Endometrium (tissue), 2 donors: ENCODE measurements at regions not wholly inside any gene's neighbourhood (a gene's known extent, or its start where the extent isn't known, plus 50 kb on each side); places are given as distances from the start of the nearest gene placed in this dataset.
"Not testable (repeated sequence)": the region's sequence is repeated elsewhere in the genome, so short reads cannot be mapped to it uniquely, and the experiment has no call there.

Experiments
- FAIRE-seq: peaks from 2 replicates; lab custom pipeline; 2012; peaks lifted over from hg19 to GRCh38; lab: Jason Lieb, UNC
- donor health status: control.
- donor health status: control.

DNA sequence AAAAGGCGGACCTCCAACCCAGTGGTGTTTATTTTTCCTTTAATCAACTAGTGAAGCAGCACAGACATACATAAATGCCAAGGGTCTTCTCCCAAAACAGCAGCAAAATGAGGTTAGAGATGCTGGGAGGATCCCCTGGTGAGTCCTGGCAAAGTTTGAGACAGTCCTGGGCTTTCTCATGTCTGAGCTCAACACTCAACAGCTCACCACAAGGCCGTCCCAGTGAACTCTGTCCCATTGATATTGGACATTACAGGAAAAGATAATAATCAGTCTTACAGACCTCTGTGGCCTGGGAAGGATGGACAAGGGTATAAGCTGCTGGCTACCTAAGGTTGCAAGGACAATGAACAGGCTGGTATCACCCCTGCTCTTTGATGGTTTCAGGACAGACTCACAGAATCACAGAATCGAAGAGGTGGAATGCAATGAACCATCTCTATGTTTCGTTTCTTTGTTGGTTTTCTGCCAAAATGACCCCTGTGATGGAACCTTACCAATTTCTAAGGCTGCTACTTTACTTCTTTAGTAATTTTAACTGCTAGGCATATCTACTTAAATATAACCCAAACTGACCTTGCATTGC lies 551.8 kb downstream of the RAB28 start:
- no peak for FAIRE-seq

DNA sequence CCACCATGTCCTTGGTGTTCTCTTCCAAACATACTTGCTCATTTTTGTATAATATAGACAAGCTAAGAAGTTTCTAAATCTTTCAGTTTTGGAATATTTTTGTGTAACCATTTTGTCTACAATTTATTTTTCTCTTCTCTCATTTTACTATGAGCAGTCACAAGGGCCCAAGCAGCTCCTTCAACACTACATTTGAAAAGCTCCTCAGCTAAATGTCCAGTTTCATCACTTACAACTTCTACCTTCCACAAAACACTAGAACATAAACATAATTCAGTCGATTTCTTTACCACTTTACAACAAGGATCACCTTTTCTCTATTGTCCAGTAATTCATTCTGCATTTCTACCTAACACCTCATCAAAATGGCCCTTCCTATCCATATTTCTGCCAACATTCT lies 554.4 kb downstream of the RAB28 start:
- no peak for FAIRE-seq

DNA sequence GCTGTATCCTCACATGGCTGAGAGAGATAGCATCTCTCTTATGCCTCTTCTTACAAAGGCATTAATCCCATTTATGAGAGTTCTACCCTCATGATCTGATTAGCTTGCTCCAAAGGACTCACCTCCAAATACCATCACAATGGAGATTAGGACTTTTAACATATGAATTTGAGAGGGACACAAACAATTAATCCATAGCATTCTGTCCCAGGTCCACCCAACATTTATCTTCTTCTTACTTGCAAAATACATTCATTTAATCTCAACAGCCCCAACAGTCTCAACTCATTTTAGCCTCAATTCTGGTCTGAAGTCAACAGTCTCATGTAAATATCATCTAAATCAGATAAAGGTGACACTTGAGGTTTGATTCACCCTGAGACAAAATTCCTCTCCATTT lies 555.4 kb downstream of the RAB28 start:
- no peak for FAIRE-seq

DNA sequence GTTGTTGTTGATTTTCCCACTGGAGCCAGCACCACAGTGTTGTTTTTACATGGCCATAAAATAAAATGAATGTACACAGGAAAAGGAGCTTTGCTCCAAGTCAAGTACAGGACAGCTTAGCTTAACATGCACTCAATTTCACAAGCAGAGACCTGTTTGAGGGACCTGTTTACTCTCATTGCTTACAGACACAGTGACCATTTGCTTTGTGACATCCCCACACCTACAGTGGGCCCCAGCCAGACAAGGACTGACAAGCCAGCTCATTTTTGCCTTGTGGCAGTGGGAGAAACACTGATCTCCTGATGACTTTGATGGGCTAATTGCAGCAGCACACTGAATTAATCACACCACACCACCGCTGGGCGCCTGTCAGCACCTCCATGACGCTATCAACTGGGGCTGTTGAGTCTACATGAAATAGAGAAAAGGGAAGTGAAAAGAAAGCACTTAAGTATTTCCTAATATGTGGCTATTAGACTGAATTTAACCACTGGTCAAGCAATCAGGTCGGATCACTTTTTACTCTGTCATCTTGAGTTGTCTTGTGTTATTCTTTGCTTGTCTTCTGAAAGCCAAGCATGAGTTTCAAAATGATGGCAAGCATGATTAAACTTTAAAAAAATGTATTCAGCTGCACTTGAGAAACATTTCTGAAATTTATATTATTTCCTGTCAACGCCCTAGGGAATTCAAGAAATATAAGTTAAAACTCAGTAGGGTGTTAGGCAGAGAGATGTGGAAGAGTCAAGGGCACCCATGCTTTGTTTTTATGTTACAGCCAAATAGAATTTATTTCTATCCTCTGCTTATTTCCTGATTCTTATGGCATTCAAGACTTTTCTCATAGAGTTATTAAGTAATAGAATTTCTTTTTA lies 557.7 kb downstream of the RAB28 start:
- FAIRE-seq, result no peak

DNA sequence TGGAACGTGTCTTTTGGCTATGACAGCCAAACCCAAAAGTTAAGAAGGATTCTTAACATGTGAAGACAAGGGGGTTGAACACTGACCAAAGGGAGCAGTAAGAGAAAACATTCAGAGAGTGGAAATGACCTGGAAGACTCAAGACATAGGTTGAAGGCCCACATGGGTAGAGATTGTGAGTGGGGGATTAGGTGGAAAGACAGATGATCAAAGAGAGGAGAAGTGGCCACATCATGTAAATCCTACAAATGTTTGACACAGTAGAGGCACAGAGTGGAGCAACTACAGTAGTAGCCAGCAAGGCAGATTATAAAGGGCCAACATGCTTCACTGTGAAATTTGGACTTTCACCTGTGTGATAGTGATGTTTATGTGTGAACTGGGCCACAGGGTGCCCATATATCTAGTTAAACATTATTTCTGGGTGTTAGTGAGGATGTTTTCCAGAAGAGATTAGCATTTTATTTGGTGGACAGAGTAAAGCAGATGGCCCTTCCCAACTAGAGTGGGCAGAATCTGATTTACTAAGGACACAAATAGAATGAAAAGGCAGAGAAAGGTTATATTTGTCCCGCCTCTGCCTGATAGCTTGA lies 559.3 kb downstream of the RAB28 start:
- FAIRE-seq, result no peak

DNA sequence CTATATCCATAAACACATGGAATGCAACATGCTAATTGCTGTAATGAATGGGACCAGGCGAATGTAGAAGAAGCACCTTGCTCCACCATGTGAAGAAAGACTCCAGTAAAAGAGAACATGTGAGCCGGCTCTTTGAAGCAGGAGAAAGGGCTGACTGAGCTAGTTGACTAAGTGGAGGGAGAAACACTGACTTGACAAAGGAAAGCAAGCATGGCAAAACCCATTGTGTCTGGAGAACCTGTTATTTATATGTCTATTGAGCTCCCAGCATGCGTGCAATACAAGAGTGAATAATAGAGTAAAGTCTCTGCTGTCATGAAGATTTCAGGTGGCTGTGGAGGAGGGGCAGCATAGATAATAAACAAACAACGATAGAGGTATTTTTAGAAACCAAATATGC lies 559.9 kb downstream of the RAB28 start:
- FAIRE-seq, result no peak

DNA sequence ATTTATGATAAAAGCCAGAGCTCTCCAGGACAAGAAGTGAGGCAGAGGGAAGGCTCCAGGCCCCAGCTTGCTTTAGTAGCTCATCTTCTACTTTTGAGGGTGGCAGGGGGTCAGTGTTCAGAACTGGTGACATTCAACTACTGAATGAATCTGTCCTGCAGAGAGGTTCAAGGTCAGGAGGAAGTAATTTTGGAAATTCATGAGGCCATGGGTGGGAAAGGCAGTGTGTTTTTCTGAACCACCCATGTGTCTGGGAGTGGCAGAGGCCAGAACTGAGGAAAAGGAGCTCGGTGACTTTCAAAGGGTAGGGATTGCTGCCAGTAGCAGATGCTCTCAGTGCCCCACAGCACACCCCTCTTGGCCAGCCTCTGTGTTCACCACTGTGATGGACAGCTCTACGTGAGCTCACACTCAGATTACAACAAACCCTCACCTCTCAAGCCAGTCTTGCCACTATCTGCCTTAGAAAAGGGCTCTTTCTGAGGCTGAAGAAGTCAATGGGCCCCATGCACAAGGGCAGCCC lies 571.2 kb downstream of the RAB28 start:
- no peak for FAIRE-seq

DNA sequence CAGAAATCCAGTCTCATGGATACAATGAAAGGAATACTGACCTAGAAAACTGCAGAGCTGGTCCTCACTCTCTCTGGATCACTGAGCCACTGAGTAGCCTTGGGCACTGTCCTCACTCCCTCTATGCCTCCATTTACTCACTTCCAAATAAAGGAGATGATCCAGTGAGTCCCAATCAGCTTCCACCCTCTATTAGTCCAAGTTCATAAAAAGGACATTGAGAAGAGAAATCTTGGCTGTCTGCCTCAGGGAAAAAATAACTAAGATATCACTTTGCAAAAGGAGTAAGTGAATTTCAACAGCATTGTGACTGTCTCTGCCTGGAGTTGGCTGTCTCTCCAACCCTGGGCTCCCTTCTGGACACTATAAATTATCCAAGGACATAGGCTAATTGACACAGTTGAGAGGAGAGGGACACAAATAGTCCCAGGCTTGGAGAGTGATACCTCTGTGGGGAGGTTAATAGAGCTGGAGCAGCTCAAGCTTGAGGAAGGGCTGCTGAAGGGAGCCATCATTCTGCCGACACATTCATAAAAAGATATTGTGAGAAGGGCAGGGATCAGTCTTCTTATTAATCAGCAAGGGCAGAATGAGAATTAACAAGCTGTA lies 572.3 kb downstream of the RAB28 start:
- FAIRE-seq, result no peak

DNA sequence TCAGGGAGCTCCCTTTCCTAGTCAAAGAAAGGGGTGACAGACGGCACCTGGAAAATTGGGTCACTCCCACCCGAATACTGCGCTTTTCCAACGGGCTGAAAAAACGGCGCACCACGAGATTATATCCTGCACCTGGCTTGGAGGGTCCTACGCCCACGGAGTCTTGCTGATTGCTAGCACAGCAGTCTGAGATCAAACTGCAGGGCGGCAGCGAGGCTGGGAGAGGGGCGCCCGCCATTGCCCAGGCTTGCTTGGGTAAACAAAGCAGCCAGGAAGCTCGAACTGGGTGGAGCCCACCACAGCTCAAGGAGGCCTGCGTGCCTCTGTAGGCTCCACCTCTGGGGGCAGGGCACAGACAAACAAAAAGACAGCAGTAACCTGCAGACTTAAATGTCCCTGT lies 580.5 kb downstream of the RAB28 start:
- not testable (repeated sequence) for FAIRE-seq

DNA sequence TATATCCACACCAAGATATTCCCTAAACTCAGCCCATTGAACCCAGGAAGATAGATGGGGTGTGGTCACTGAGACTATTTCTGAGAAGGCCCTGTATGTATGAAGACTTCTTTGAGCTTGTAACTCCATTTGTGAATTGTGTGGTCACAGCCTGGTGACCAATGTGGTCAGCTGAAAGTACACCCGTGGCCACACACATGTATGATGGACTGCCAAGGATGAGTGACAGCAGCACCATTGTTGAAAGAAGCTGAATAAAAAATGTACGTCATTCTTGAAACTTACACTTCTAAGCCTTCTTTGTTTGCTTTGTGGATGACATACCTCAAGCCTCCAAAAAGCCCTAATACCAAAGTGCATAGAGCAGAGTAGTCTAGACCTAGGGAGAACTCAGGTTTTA lies 581.4 kb downstream of the RAB28 start:
- no peak for FAIRE-seq

DNA sequence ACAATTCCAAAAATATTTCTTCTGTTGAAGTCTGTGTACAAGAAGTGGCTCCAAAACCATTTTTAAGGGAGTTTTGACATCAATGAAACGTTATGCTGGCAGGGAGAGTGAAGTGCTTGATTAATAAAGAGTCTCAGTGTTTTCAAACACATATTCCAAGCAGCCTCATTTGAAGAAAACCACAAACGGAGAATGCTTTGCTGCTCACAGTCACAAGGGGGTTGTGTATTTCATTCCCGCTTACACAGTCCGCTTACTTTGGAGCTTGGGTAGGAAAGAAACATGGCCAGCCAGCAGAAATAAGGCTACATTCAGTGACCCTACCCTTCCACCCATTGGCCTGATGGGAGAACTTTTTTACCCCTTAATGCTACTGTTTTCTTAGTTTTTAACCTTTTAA lies 586.2 kb downstream of the RAB28 start:
- no peak for FAIRE-seq

DNA sequence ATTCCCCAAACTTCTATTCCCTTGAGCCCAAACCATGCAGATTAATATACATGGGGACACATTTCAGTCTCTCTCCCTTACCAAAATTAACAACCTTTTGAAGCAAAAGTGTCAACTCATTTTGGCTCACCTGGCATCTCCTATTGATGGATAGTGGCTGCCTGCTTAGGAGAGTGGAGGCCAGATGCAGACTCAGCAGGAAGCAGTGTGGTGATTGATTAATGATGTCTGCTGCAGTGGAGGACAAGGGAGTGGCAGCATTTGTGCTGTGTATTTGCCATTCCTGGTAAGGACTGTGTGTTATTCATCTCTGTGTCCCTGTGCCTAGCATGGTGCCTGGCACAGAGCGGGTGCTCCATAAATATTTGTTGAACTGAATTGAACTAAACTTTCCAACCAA lies 590.1 kb downstream of the RAB28 start:
- no peak for FAIRE-seq

DNA sequence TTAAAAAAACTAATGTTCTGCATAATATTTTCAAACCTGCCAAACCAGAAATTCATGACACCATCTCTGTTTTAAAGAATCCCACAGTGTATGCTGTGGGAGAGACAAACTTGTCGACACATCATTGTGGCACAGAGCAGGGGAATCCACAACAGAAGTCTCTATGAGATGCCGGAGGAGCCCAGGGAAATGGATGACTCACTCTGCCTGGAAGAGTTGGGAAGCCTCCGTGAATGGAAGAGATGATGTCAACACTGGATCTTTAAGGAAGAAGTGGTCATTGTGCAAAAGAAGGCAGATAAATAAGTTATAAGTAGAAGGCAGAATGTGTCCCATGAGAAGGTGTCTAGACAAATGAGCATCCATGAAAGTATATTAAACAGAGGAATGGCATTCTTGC lies 595.1 kb downstream of the RAB28 start:
- no peak for FAIRE-seq

DNA sequence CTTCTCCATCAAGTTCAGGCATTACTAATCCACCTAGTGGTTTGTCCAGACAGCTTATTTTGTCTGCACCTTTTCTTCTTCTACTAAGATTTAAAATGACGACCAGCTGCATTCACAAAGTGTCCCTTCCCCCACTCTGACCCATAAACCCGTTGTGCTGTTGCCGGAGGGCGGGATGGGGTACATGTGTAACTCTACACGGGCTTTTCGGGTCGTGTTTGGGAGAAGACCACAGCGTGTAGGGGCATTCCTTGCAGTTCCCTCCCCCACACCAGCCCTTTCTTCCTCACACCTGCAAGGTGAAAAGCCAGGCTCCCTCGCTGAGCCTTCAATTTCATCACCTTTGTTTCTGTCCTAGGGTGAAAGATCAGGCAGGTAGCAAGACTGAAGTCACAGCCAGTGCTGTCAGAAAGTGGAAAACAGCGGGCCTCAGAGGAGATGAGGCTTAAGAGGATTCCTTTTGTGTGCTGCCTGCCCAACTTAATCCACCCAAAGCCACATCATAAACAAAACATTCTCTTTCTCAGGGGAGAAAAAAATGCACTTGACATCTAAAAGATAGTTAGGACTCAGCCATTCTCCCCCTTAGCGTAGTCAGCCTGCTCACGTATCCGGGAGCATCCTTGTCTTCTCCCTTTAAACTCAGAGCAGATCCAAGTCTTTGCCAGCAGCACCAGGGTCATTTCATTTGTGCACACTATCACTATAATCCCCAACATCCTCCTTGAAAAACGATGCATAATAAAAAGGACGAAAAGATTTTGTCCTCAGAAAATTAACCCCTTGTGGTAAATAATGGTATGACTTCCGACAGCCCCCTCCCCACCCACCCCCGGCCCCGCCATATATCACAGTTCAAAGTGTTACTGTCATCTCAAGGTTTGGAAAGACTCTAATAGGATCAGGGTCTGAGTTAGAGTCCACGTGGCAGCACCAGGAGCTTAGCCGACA lies 599.0 kb downstream of the RAB28 start:
- FAIRE-seq, result no peak

DNA sequence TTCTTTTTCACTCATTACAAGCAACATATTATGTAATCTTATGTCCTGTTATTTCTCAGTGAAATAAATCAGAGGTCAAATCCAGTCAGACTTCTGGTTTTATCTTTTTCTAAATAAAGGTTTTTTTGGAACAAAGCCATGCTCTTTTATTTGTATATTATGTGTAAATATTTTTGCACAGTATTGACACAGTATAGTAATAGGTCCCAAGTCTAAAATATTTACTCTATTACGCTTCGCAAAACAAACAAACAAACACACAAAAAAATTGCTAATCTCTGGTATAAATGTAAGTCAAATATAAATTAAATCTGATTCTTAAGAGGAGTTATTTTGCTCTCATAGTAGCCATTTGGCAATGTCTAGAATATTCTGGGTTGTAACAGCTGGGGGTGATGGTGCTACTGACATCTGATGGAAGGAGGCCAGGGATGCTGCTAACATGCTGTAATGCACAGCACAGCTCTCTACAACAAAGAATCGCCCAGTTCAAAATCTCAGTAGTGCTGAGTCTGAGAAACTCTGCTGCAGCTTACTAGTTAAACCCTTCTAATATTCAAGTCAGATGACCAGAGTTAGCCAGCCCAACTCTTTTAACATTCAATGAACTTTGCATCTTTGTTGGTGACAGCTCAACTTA lies 602.1 kb downstream of the RAB28 start:
- no peak for FAIRE-seq

DNA sequence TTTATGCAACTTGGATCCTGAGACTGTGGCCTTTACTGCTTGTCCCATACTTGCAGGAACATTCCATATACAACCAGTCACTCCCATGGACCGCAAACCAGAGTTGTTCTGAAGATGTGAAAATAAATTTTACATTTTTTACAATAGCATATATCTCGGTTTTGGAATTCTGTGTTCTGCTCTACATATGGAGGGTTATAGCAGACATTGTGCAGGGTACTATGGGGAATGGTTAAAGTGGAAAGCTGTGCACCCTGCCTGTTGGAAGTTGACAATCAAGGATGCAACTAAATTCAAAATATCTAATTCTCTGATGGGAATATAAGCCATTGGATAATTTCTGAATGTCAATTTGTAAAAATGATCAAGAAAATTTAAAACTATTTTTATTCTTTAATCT lies 603.3 kb downstream of the RAB28 start:
- FAIRE-seq, result no peak

DNA sequence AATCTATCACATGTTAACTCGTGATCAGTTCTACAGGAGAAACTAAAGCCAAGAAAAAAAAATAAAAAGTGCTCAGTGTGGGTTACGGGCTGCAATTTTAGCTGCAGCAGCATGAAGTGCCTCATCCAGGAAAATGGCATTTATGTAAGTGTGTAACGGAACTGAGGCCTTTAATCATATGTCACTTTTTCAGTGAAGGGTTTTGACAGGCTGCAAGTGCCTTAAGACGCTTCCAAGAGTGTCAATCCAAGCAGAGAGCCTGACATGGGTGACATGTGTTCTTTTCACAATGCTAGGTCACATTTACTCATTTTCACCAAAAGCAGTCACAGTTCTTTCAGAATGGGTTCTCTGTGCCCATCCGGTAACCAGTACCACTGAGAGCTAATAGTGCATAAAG lies 604.6 kb downstream of the RAB28 start:
- no peak for FAIRE-seq

DNA sequence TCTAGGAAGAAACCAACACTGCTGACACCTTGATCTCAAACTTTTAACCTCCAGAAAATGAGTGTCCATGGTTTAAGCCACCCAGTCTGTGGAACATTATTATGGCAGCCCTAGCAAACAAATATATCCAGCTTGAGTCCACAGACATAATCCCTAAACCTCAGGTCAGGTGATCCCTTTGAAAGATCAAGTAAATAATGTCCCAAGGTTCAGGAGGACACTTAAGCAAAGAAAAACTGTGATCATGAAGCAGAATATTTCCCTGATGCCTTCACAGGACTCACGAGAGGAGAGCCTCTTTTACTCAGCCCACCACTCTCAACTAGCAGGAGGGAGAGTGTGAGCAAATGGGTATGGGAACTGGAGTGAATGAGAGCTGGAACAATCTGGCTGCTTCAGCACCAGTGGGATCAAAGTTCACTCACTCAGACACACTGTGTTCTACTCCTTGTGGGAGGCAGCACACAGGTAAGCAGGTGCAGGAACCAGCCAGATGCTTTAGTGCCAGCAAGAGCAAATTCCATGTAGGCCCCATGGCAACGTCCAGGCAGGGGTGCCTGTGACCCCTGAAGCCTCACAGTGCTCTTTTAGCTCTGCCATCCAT lies 608.4 kb downstream of the RAB28 start:
- no peak for FAIRE-seq

DNA sequence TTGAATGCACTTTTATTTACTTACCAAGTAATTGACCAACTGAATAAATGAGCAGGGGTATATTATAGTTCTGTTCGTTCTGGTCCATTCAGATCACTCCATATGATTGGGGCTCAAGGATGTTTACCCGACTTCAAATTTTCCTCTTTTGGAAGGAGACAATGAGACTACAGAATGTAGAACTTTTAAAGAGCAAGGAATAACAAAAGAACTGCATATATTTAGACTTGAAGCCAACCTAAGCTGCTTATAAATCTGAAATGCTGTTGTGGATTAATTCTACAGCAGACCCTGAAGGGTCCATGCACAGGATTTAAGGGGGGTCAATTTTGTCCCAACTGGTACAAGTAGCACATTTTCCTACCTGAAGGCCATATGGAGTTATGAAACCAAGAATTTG lies 610.8 kb downstream of the RAB28 start:
- no peak for FAIRE-seq

DNA sequence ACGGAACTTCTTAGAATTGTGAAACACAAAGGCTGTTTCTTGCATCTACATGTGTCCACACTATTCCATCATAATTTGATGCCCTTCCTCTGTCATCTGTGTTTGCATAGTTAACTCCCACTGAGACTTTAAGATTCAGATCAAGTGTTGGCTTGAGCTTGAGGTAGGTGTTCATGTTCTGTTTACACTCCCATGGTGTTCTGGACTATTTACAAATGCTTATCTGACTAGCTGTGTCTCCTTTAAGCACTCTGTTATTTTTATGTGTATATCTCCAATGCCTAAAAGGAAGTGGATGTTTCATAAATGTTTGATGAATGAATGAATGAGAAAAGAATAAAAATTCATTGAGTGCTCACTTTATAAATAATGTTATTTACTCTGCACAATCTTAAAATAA lies 622.7 kb downstream of the RAB28 start:
- FAIRE-seq, result no peak
